ENCODE measurements at regions not wholly inside any gene's neighbourhood (a gene's known extent, or its start where the extent isn't known, plus 50 kb on each side); places are given as distances from the start of the nearest gene placed in this dataset.

- Mint-ChIP-seq H3K4me1 (no peaks in the 10 kb centered on the region), H3K27ac (no peak overlapping the region), H3K36me3 (no peaks in the 10 kb centered on the region), H3K9me3 (peaks cover 12 to 36% (median 25%) of the 10 kb centered on the region in 7 donors), H3K27me3 (ENCODE audit: low read depth in 3 of 3) (peaks cover 0 to 2% (median 0%) of the 10 kb centered on the region in 3 donors), H3K4me3 (no peak overlapping the region)
- 100% methylated on average over 1 of the region's 3 CpGs for WGBS (ENCODE audit: insufficient coverage)
- H3K9me3 ChIP-seq (replicated peaks in 1 of 2; ENCODE audit: control insufficient read depth in 1 of 2, insufficient read depth in 1 of 2, low read length in 2 of 2) = peaks cover 17 to 26% of the 10 kb centered on the region in 2 donors
- no peak for TF ChIP-seq CTCF (IDR thresholded peaks at IDR 0.05)
- H3K79me2 ChIP-seq (ENCODE audit: insufficient read depth, low read length) = no peaks in the 10 kb centered on the region
- intact Hi-C loops (cut with micrococcal nuclease) = no loop called here
- DNase-seq = no peak
- H3K27me3 ChIP-seq (ENCODE audit: control insufficient read depth in 2 of 2, insufficient read depth in 2 of 2, low read length in 2 of 2) = no peaks in the 10 kb centered on the region
- H4K20me1 ChIP-seq (ENCODE audit: insufficient read depth, low read length) = no peaks in the 10 kb centered on the region
- H3K4me2 ChIP-seq (replicated peaks; ENCODE audit: extremely low read depth, low read length, poor library complexity, severe bottlenecking) = no peak overlapping the region
- H2AFZ ChIP-seq (ENCODE audit: insufficient read depth, low read depth, low read length, poor library complexity, severe bottlenecking) = no peak overlapping the region
- no peaks in the 10 kb centered on the region for H3K36me3 ChIP-seq (replicated peaks in 1 of 2; ENCODE audit: control insufficient read depth in 1 of 2, insufficient read depth in 2 of 2, low read length in 2 of 2)
- H3K4me3 ChIP-seq (replicated peaks in 1 of 3; ENCODE audit: low read depth in 2 of 3, low read length in 3 of 3) = no peak overlapping the region
- no peak overlapping the region for H3K9ac ChIP-seq (ENCODE audit: insufficient read depth, low read length, poor library complexity, severe bottlenecking)
- no peak overlapping the region for H3K27ac ChIP-seq (ENCODE audit: low read depth in 1 of 2, low read length in 2 of 2)
- no peaks in the 10 kb centered on the region for H3K4me1 ChIP-seq (ENCODE audit: control insufficient read depth in 1 of 2, insufficient read depth in 2 of 2, low read length in 2 of 2)
Observed at GRCh38 chr4:12459126-12459525, 1025.0 kb downstream of the RAB28 start.

DNA sequence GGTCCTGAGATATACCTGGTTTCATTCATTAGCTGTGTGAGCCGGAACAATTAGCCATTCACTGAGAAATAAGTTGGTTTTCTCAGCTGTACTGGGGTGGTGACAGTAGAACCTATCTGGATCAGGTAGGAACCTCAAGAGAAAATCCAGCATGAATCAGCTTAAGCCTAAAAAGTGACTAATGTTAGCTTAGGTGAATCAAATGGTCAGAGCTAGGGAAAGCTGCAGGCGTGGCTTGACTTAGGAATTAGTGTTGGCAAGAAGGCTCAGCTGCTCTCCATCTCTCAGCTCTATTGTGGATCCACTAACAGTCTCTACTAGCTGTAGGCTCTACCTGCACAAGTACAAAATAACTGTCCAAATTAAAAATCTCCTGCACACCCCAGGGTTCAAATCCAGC lies 1025.5 kb downstream of the RAB28 start:
- no peak for TF ChIP-seq CTCF (IDR thresholded peaks at IDR 0.05)

More for the DNA sequence above, 1025.5 kb downstream of the RAB28 start:
- Histone ChIP-seq H4K20me1 (ENCODE audit: insufficient read depth, low read length) (no peaks in the 10 kb centered on the region), H3K27me3 (ENCODE audit: control insufficient read depth in 2 of 2, insufficient read depth in 2 of 2, low read length in 2 of 2) (no peaks in the 10 kb centered on the region), H3K79me2 (ENCODE audit: insufficient read depth, low read length) (no peaks in the 10 kb centered on the region), H3K36me3 (replicated peaks in 1 of 2; ENCODE audit: control insufficient read depth in 1 of 2, insufficient read depth in 2 of 2, low read length in 2 of 2) (no peaks in the 10 kb centered on the region), H3K27ac (ENCODE audit: low read depth in 1 of 2, low read length in 2 of 2) (no peak overlapping the region), H3K9ac (ENCODE audit: insufficient read depth, low read length, poor library complexity, severe bottlenecking) (no peak overlapping the region), H3K4me1 (ENCODE audit: control insufficient read depth in 1 of 2, insufficient read depth in 2 of 2, low read length in 2 of 2) (no peaks in the 10 kb centered on the region), H3K9me3 (replicated peaks in 1 of 2; ENCODE audit: control insufficient read depth in 1 of 2, insufficient read depth in 1 of 2, low read length in 2 of 2) (peaks cover 17 to 26% of the 10 kb centered on the region in 2 donors), H3K4me2 (replicated peaks; ENCODE audit: extremely low read depth, low read length, poor library complexity, severe bottlenecking) (no peak overlapping the region), H2AFZ (ENCODE audit: insufficient read depth, low read depth, low read length, poor library complexity, severe bottlenecking) (no peak overlapping the region), H3K4me3 (replicated peaks in 1 of 3; ENCODE audit: low read depth in 2 of 3, low read length in 3 of 3) (no peak overlapping the region)
- Mint-ChIP-seq H3K4me1 (no peaks in the 10 kb centered on the region), H3K36me3 (no peaks in the 10 kb centered on the region), H3K4me3 (no peak overlapping the region), H3K9me3 (peaks cover 8 to 38% (median 23%) of the 10 kb centered on the region in 7 donors), H3K27me3 (ENCODE audit: low read depth in 3 of 3) (no peaks in the 10 kb centered on the region), H3K27ac (no peak overlapping the region)
- WGBS (ENCODE audit: insufficient coverage) = 82% methylated on average over 2 of the region's 2 CpGs
- no peak for DNase-seq
- intact Hi-C loops (cut with micrococcal nuclease) = no loop called here
